Hematopoietic multipotent progenitor cell treated with erythropoietin and hydrocortisone succinate and interleukin-3 and kit ligand, for 17 days (in vitro differentiated cells): ENCODE measurements at regions not wholly inside any gene's neighbourhood (a gene's known extent, or its start where the extent isn't known, plus 50 kb on each side); places are given as distances from the start of the nearest gene placed in this dataset.

Experiments used
- DNase-seq: peaks from one replicate; pipeline ENCODE4 v3.0.0-alpha.2; 2015; ENCODE audit warnings: low spot score

DNA sequence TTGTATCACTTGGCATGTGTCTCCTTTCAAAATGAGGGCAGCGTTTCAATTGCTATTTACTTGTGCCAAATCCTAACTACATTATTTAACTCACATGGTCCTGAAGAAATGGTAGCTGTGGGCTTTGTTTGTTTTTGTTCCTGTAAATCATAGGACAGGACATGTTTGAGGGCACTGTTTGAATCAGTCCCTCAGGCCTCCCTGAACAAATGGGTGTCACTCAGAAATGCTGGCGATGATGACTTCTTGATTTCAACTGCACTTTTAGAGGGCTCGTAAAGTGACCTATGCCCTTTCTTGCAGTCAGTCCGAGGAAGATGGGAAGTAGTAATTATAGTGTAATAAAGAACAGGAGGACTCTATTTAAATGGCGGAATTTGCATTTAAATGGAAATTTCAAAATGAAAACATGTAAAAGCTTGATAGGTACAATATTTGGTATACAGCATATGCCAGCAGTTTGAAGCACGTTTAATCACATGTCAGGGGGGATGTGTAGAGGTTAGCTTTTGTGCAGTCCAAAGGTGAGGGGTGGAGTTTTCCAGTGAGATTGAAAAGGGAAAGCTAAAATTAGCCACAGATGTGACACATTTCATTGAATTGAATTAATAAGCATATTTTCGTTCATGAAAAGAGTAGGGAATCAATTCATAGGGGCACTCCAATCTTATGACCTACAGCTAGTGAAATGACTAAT lies 1958.7 kb upstream of the IGFBP7 start:
- DNase-seq = no peak

DNA sequence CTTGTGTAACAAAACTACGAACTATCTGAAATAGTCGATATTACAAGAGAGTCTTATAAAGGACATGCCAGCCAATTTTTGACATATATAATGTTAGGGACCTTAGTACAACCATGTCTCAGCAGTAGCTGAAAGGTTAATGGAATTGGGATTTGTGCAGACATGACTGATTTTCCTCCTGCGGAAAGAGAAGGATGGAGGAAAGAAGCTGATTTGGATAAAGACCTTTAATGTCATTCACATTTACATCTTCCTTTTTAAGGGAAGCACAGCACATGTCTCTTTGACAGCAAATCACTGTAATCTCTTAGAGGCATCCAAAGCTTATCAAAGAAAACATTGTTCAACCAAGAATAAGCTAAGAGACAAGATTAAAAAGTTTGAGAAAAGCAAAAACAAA lies 1976.2 kb upstream of the IGFBP7 start:
- no peak for DNase-seq

DNA sequence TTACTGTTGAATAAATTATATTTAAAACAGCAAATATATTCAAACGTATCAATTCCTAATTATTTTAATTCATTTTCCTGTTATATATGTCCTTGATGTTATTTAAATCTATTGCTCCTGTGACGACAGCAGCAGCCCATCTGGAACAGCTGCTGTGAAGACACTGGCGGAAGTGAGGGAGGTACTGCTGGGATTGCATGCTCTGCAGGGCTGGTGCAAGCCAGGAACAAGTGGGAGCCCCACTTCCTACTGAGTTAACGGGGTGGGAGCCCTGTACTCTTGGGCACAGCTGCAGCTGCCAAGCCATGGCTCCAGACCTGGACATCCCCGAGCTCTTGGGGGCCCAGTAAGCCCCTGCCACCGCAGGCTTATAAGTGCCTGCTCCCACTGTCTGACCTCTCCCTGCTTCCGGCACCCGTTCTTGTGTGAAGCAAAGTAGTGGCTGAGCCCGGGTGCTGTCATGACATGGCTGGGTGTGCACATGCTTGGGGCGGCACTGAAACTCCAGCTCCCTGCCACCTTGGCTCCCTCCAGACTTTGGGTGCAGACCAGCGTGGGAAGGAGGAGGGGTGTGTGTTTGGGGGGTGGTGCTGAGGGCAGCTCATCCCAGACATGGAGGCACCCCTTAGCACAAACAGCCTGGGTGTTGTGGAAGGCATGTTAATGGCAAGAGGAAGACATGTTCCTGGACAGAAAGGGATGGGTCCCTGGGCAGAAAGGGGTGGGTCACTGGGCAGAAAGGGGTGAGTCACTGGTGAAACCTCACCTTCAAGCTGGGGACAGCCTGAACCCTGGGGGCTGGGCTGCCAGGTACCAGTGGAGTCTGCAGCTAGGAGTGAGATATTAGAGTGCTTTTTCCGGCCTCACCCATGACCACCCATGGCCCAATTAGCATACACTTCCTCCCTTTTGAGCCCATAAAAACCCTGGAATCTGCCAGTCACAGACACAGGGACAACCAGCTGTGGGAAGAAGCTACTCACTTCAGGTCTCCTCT lies 1981.3 kb upstream of the IGFBP7 start:
- no peak for DNase-seq

DNA sequence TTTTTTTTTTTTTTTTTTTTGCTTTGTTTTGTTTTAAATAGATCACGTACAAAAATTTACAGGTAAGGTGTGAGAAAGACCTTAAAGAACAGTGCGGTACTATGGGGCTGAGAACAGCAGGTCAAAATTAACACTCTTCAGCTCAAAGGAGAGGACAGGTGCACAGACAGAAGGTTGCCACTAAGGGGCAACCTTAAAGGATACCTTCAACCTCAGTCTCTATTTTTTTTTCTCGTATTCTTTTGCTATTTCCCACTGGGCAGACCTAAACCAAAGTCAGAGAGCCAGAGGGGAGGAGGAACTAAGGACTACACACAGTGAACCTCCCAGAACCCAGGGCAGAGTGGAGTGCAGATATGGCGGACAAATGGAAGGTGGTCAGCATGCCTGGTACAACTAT lies 1984.3 kb upstream of the IGFBP7 start:
- DNase-seq = no peak

DNA sequence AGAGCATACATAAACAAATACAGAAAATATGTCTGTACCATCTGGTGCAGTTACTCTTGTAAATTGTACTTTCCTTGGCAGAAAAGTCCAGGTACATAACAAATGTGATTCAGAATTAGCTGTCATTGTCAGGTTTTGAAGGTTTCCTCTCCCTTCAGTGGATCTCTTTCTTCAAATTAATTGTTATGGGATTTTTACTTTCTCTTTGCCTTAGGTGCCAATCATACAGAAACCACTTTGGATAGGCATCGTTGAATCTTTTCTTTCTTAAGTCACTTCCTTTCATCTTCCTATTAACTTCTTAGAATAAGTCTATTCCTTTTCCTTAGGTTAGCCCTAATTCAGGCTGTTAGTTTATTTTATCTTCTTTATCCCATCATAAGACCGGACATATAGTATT lies 1992.1 kb upstream of the IGFBP7 start:
- no peak for DNase-seq

DNA sequence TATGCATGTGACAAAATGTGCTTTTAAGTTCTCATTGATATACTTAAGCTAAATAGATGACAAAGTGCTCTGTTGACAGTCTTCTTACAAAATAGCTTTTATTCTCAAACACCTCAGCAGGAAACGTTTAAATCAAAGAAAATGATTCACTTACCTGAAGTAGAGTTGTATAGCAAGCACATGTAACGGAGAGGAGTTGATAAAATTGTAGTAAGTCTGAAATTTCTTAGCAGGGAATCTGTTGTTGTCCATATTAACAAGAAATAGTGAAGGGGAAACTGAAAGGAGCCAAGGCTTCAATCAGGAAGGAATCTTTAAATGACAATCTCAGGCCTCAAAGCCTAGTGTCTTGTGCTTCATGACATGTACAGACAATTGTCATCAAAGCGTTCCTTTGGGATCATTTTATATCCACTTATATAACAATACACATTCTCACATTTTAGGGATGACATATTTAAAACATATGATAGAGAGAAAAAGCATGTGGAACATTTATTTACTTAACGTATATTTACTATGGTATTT lies 2010.2 kb upstream of the IGFBP7 start:
- no peak for DNase-seq

DNA sequence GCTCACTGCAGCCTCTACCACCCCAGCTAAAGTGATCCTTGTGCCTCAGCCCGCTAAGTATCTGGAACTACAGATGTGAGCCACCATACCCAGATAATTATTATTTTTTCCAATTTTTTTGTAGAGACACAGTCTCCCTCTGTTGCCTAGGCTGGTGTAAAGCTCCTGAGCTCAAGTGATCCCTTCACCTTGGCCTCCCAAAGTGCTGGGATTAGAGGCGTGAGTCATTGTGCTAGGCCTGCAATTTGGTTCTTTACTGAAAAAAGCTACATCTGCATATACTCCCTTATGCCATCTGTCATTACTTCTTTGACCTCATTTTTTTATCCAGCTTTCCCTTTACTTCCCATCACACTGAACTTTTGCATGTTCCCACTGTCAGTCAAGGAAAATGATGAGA lies 2012.4 kb upstream of the IGFBP7 start:
- no peak for DNase-seq

DNA sequence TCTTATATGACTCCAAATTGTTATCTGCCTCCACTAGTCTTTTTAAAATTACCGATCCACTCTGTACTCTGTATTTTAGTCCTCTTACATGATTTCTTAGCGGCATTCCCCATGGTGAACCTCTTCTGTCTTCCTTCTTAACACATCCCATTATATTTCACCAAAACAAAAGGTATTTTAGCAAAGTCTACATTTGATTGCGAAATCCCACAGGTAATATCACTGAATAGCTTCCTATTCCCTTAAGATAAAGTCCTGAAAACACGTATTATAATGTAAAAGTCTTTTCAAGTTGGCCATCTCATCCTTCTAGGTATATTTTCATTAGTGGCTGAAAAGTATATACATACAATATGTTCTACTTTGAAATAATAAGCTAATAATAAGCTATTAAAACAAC lies 2016.0 kb upstream of the IGFBP7 start:
- no peak for DNase-seq

DNA sequence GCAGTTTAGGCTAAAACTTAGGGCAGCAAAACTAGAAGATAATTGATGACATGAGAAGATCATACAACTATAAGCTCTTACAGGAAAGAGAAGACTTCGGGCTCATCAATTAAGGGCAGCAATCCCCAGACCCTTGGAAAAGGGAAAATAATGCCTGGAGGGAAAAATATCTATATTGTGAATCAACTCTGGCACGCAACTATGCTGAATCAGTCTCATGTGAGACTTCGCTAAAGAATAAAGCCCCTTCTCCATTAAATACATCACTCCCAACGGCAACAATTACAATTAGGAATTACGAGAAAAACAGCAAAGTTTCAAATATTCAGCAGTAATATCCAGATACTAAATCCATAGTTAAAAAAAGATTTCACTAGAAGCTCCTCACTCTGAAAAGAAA lies 2016.8 kb upstream of the IGFBP7 start:
- no peak for DNase-seq

DNA sequence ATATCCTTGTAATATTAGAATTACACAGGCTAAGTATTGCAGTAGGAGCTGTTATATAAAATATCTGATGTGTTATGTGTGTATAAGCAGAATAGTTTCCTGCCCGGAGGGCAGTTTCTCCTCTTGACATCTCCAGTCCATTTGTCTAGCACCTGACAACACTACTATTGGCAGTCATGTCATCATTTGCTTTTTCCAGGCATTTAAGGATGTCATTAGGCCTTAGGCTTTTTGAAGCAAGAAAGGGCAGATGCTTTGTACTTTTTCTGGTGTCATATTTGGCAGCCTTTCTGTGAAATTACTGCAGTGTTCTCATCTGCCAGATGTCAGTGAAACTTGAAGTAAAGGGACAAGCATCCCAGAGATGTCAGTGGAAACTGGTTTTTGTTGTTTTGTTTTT lies 2017.6 kb upstream of the IGFBP7 start:
- no peak for DNase-seq

DNA sequence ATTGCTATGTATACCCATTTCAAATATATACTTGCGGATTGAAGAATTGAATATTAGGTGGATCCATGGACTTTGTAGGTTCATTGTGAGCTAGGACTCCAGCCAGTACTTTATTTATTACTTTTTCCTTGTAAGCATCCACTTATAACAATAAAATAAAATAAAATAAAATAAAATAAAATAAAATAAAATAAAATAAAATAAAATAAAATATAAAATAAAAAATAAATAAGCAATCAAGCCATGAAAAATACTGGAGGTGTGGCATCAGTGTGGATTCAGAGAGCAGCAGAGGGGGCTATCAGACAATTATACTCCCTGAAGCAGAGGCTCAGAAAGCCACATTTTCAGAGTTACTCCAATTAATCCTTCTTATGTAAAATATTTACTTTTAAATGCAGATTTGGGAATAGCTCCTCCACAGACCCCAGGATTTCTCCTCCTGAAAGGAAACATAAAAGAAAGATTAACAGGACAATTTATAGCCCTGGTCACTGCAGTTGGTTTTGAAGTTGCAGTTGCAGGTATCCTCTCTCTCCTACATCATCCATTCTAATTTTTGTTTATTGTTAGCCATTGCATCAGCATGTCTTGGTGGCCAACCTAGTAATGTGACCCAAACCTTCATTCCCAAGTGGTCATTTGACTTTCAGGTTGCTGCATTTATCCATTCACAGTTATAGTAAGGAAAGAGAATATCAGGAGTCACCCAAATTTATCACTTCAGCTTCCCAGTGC lies 2025.2 kb upstream of the IGFBP7 start:
- DNase-seq = no peak

DNA sequence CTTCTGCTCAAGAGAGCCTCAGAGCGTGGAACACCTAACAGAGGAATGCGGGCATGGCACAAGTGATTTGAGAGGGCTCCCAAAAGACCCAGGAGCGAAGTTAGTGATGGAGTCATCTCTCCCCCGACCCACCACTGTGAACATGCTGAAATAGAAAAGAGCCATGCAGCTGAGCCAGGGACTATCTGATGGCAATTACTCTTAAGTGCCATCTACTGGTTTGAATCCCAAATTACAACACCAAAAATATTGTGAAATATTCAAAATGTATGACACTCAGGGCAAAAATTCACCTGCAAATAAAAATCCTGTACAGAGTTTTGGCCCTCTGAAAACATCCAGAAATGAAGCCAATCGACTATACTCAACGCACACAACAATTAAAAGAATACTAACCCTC lies 2038.9 kb upstream of the ADGRL3 start:
- DNase-seq = no peak

DNA sequence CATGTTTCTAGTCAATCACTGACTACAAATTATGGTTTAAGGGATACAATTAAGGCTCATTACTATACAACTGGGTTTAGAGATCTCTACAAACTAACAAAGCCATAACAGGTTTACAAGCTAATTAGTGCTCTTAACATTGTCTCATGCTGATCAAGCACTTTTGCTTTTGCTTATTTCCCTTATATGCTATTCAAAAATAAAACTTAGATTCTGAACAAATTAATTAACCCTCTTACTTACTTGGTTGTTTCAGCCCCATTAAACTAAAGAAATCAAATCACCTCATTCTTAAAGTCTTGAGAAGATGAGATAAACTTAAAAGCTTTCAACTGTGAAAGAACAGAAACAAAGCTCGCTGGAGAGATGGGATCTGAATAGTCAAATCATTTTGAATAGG lies 2024.5 kb upstream of the ADGRL3 start:
- DNase-seq = no peak

DNA sequence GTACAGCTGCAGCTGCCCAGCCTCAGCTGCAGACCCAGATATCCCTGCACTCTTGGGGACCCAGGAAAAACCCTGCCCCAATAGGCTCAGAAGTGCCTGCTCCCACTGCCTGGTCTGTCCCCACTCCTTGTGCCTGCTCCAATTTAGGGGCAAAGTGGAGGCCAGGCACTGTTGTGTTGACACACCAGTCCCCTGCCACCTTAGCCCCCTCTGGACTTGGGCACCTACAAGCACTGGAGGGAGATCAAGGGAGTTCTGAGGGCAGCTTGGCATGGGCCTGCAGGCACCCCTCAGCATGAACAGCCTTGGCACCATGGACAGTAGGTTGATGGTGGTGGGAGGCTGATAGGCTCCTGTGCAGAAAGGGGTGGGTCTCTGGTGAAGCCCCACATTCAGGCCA lies 2020.8 kb upstream of the ADGRL3 start:
- no peak for DNase-seq

DNA sequence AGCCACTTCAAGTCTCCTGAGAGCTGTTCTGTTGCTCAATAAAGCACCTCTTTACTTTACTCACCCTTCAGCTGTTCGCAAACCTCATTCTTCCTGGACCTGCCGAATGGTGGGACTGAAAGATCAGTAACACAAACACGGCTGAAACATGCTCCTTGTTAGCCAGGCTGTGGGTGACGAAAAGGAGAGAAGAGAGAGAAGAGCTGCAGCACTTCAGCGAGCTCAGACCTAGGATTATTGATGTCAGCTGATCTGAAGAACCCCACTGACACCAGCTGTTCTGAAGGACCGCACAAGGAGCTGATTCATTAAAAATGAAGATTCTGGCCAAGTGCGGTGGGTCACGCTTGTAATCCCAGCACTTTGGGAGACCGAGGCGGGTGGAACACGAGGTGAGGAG lies 2020.0 kb upstream of the ADGRL3 start:
- DNase-seq = no peak

DNA sequence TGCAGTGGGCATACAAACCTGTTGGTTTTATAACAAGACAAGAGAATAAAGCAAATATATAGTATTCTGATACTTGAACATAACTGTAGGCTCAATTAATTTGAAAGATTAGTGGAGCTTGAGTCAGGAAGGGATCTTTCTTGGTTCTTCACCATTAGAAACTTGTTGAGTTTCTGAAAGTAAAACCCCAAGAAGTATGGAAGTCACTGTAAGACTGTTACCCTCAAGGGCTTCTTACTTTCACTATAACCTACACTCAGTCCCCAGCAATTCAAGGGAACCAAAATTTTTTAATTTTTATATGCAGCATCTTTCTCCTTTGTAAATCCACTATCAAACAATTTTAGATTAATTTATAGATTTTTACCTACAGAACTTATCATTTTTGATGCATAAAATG lies 2019.2 kb upstream of the ADGRL3 start:
- no peak for DNase-seq

DNA sequence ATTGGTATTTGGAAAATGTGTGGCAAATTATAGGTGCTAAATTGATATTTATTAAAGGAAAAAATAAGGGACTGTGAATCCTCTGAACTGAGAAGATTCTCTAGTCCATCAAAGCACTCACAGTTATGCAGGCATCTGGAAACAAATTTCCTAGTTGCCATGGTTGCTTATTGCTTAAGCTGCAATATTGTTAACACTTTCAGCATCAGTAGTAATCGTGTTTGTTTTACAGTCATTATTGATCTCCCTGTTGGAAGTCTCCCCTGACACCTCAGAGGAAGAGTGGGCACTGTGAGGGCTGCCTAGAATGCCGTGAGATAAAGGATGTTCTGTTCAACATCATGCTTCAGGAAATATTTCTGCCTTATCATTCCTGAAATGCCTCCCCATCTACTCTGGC lies 2004.3 kb upstream of the ADGRL3 start:
- no peak for DNase-seq

DNA sequence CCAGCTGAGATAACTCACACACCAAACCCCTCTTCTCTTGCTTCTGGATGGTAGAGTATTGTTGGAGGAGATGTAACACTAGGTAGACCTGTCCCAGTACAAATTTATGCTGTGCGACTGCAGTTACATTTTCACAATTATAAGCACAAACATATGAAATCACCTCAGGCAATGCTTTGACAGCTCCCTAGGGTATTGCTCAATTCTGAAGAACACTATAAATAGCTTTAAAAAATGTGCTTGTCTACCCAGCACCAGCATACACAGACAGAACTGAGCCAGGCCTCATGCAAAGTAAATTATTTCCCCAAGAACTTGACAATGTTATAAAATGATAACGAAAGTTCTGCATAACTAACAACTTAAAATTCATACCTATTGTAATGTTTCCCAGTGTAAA lies 1999.1 kb upstream of the ADGRL3 start:
- no peak for DNase-seq

DNA sequence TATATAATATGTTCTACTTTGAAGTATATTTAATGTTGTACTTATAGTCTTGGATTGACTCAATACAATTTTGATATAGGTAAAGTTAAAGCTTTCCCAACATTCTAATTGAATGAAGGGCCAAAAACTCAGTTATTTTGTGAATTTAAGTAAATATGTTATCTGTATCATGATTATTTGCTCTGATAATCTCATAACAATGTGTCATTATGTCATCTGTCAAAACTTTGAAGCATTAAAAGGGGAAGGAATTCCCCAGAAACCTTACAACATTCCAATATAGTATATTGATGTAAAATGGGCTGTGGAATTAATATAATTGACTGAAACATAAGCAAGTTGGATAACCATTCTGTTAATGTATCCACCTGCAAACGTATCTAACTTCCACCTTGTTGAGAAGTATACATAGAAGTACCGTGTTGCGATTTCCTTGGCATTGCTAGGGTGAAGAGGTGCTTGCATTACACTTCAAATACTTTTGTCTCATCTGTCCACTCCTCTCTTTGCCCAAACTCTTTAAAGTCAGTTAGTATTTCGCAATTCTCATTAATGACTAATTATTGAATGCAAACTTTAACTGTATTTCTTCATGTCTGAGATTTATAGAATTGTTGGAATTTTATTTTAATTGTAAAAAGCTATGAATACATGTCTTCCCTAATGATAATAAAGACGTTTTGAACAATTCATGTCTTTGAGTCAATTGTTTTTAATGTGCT lies 1982.1 kb upstream of the ADGRL3 start:
- DNase-seq = no peak

DNA sequence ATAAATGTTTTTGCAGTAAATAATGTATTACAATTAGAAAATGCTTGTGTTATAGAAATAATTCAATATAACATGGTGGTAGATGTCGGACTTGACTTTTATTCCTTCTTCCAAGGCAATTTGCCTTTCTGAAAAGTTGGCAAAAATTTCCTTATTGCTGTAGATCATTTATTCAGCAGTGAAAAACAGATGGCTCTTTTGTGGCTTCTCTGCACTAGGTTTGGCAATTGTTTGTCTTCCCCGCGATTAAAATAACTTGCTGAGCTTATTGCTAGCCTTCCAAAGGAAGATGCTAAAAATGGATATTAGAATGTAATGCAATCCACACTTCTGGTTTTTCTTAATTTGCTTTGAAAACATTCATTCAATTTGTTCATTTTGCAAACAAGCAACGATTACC lies 1977.9 kb upstream of the ADGRL3 start:
- no peak for DNase-seq

DNA sequence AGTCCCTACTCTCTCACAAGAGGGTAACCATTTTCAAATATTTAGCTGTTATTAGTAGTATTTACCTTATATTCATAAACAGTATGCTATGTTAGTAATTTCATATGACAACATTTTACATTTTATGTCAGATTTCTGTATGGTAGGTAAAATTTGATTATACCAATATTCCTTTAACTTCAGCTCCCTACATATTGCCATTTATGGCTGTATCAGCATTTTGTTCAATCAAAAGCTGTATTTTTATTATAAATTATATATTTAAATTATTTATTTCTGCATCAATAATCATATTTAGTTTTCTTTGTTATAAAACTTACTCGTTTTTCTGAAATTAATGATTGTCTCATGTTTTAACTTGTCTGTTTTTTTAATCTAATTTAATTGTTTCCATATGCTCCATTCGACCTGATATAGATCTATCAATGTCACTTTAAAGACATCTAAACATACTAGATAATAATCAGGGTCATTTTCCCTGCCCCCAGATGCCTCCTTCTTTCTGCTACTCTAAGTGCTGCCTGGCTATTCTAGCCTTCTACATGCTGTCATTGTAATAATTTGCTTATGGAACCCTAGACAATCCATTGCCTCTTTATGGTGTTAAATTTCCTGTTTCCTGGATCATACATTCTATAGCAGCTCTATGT lies 1976.7 kb upstream of the ADGRL3 start:
- no peak for DNase-seq
